ENCODE measurements at regions not wholly inside any gene's neighbourhood (a gene's known extent, or its start where the extent isn't known, plus 50 kb on each side); places are given as distances from the start of the nearest gene placed in this dataset.

GRCh38 chr3:63116922-63117321, 161.2 kb upstream of the SYNPR start:
- no peaks in the 10 kb centered on the region for H3K9me3 ChIP-seq
- no peaks in the 10 kb centered on the region for H3K36me3 ChIP-seq
- no peaks in the 10 kb centered on the region for H3K27me3 ChIP-seq
- no peak for TF ChIP-seq CTCF (IDR thresholded peaks at IDR 0.05)
- no peak for ATAC-seq
- FAIRE-seq, result no peak
- no peak for DNase-seq
- H3K4me3 ChIP-seq, result no peak overlapping the region
- H3K4me1 ChIP-seq, result no peaks in the 10 kb centered on the region
- WGBS, 2 donors, result 56 to 80% methylated on average over 3 of the region's 3 CpGs
- intact Hi-C loops (cut with DNase I), result no loop called here
- no peak overlapping the region for H3K27ac ChIP-seq

- ATAC-seq (no peak), FAIRE-seq (no peak), DNase-seq (no peak)
- no peak for TF ChIP-seq CTCF (IDR thresholded peaks at IDR 0.05)
- no peak overlapping the region for H3K4me3 ChIP-seq
- WGBS, 2 donors, result 54 to 68% methylated on average over 3 of the region's 3 CpGs
- intact Hi-C loops (cut with DNase I), result no loop called here
- no peaks in the 10 kb centered on the region for H3K36me3 ChIP-seq
- H3K4me1 ChIP-seq, result no peaks in the 10 kb centered on the region
- H3K27me3 ChIP-seq, result no peaks in the 10 kb centered on the region
- no peaks in the 10 kb centered on the region for H3K9me3 ChIP-seq
- no peak overlapping the region for H3K27ac ChIP-seq
Observed at GRCh38 chr3:63124090-63124489, 154.0 kb upstream of the SYNPR start.

GRCh38 chr3:63126530-63126929, 151.6 kb upstream of the SYNPR start:
- Histone ChIP-seq H3K27me3 (no peaks in the 10 kb centered on the region), H3K9me3 (no peaks in the 10 kb centered on the region), H3K4me1 (no peaks in the 10 kb centered on the region), H3K4me3 (no peak overlapping the region), H3K36me3 (no peaks in the 10 kb centered on the region), H3K27ac (no peak overlapping the region)
- WGBS, 2 donors, result 70 to 75% methylated on average over 2 of the region's 2 CpGs
- intact Hi-C loops (cut with DNase I), result no loop called here
- no peak for ATAC-seq
- no peak for FAIRE-seq
- TF ChIP-seq CTCF (IDR thresholded peaks at IDR 0.05), result no peak
- no peak for DNase-seq

GRCh38 chr3:63128380-63128779, 149.7 kb upstream of the SYNPR start:
- intact Hi-C loops (cut with DNase I), result no loop called here
- Histone ChIP-seq H3K9me3 (no peaks in the 10 kb centered on the region), H3K27ac (no peak overlapping the region), H3K4me3 (no peak overlapping the region), H3K36me3 (no peaks in the 10 kb centered on the region), H3K27me3 (no peaks in the 10 kb centered on the region), H3K4me1 (no peaks in the 10 kb centered on the region)
- FAIRE-seq (no peak), ATAC-seq (no peak), DNase-seq (no peak)
- WGBS, 2 donors, result 75 to 83% methylated on average over 3 of the region's 3 CpGs
- no peak for TF ChIP-seq CTCF (IDR thresholded peaks at IDR 0.05)

GRCh38 chr3:63130625-63131024, 147.5 kb upstream of the SYNPR start:
- no peak for FAIRE-seq
- no peak for ATAC-seq
- WGBS, 2 donors, result 46 to 64% methylated on average over 3 of the region's 3 CpGs

More at GRCh38 chr3:63130625-63131024, 147.5 kb upstream of the SYNPR start:
- no peaks in the 10 kb centered on the region for H3K36me3 ChIP-seq
- intact Hi-C loops (cut with DNase I), result no loop called here
- H3K4me1 ChIP-seq, result no peaks in the 10 kb centered on the region
- no peak for TF ChIP-seq CTCF (IDR thresholded peaks at IDR 0.05)
- DNase-seq, result no peak
- no peak overlapping the region for H3K27ac ChIP-seq
- H3K4me3 ChIP-seq, result no peak overlapping the region
- no peaks in the 10 kb centered on the region for H3K9me3 ChIP-seq
- H3K27me3 ChIP-seq, result no peaks in the 10 kb centered on the region

Measured in pancreas (tissue), 10 donors.